WTC11 (cell line): ENCODE measurements at regions not wholly inside any gene's neighbourhood (a gene's known extent, or its start where the extent isn't known, plus 50 kb on each side); places are given as distances from the start of the nearest gene placed in this dataset.

Source experiments
- ATAC-seq: fragments of 200-7000 bp; cut with Tn5 transposase; 2 replicates; pipeline ENCODE4 v1.10.0; 2021; ENCODE audit warnings: mild to moderate bottlenecking, moderate library complexity
- CTCF ChIA-PET: fragments of 300-600 bp; sonication (Branson Sonifier 250); formaldehyde crosslinking; loops from one replicate; lab custom pipeline; 2021; ENCODE audit warnings: antibody characterized with exemption; lab: Charles Lee
- POLR2A ChIA-PET: fragments of 350-600 bp; sonication (Branson Sonifier 250); formaldehyde crosslinking; loops from one replicate; lab custom pipeline; 2021; ENCODE audit warnings: antibody characterized with exemption; lab: Charles Lee
- DNase-seq: peaks from one replicate; pipeline ENCODE4 v3.0.0; 2021; ENCODE audit warnings: low spot score
- H3K27ac Mint-ChIP-seq: 2 replicates; pipeline ENCODE4 v1.8.0; 2021; ENCODE audit warnings: mixed read lengths
- H3K27me3 Mint-ChIP-seq: 2 replicates; pipeline ENCODE4 v1.8.0; 2021; ENCODE audit warnings: low read depth, mild to moderate bottlenecking, moderate library complexity, mixed read lengths
- H3K36me3 Mint-ChIP-seq: 2 replicates; pipeline ENCODE4 v1.8.0; 2021; ENCODE audit warnings: mixed read lengths
- H3K4me1 Mint-ChIP-seq: 2 replicates; pipeline ENCODE4 v1.8.0; 2022; ENCODE audit warnings: mixed read lengths
- H3K4me3 Mint-ChIP-seq: 2 replicates; pipeline ENCODE4 v1.8.0; 2021; ENCODE audit warnings: mild to moderate bottlenecking, moderate library complexity, mixed read lengths
- H3K9me3 Mint-ChIP-seq: 2 replicates; pipeline ENCODE4 v1.8.0; 2021; ENCODE audit warnings: mixed read lengths
- CREB1 ChIP-seq: sonication (generic); formaldehyde crosslinking; IDR thresholded peaks from 2 replicates; pipeline ENCODE4 v1.8.0; 2023; ENCODE audit warnings: mild to moderate bottlenecking, missing genetic modification reagents
- KAT7 ChIP-seq: sonication (generic); formaldehyde crosslinking; IDR thresholded peaks from 2 replicates; pipeline ENCODE4 v1.8.1; 2023; ENCODE audit warnings: missing genetic modification reagents, mild to moderate bottlenecking, borderline replicate concordance
- MXD4 ChIP-seq: fragments of 250-450 bp; sonication (Bioruptor Pico); IDR thresholded peaks from 2 replicates; pipeline ENCODE4 v1.8.0; 2021; ENCODE audit warnings: mild to moderate bottlenecking, moderate library complexity, borderline replicate concordance
- NFE2L1 ChIP-seq: sonication (generic); formaldehyde crosslinking; IDR thresholded peaks from 2 replicates; pipeline ENCODE4 v1.8.1; 2023; ENCODE audit warnings: missing genetic modification reagents
- SOX15 ChIP-seq: fragments of 250-450 bp; sonication (Bioruptor Pico); IDR thresholded peaks from 2 replicates; pipeline ENCODE4 v1.9.0; 2021; ENCODE audit warnings: mild to moderate bottlenecking
- TEAD1 ChIP-seq: sonication (generic); formaldehyde crosslinking; IDR thresholded peaks from 2 replicates; pipeline ENCODE4 v1.8.0; 2022; ENCODE audit warnings: mild to moderate bottlenecking, missing genetic modification reagents
- ZNF121 ChIP-seq: sonication (generic); formaldehyde crosslinking; IDR thresholded peaks from 2 replicates; pipeline ENCODE4 v1.8.0; 2023; ENCODE audit warnings: missing genetic modification reagents
- ZNF396 ChIP-seq: fragments of 250-450 bp; sonication (Bioruptor Pico); IDR thresholded peaks from 2 replicates; pipeline ENCODE4 v1.8.0; 2021; ENCODE audit warnings: mild to moderate bottlenecking, moderate library complexity, borderline replicate concordance
- ZNF423 ChIP-seq: fragments of 250-450 bp; sonication (Bioruptor Pico); IDR thresholded peaks from 2 replicates; pipeline ENCODE4 v2.1.2; 2022; ENCODE audit warnings: mild to moderate bottlenecking, moderate library complexity
- TF ChIP-seq, protein P1 (sequence below): sonication (generic); formaldehyde crosslinking; IDR thresholded peaks from 2 replicates; pipeline ENCODE4 v1.8.0; 2022; ENCODE audit warnings: mild to moderate bottlenecking, missing genetic modification reagents
- TF ChIP-seq, protein P2 (sequence below): sonication (generic); formaldehyde crosslinking; conservative IDR thresholded peaks from 2 replicates; pipeline ENCODE4 v1.8.1; 2023; ENCODE audit warnings: mild to moderate bottlenecking, low read depth, missing genetic modification reagents, moderate library complexity
- TF ChIP-seq, protein P3 (sequence below): fragments of 250-450 bp; sonication (Bioruptor Pico); IDR thresholded peaks from 2 replicates; pipeline ENCODE4 v1.9.0; 2021; ENCODE audit warnings: moderate library complexity, mild to moderate bottlenecking, inconsistent platforms, borderline replicate concordance
- TF ChIP-seq, protein P4 (sequence below): sonication (generic); formaldehyde crosslinking; IDR thresholded peaks from 2 replicates; pipeline ENCODE4 v1.8.1; 2022; ENCODE audit warnings: mild to moderate bottlenecking, moderate library complexity, missing genetic modification reagents
- TF ChIP-seq, protein P5 (sequence below): sonication (generic); formaldehyde crosslinking; IDR thresholded peaks from 2 replicates; pipeline ENCODE4 v1.8.1; 2023; ENCODE audit warnings: mild to moderate bottlenecking, missing genetic modification reagents
- TF ChIP-seq, protein P6 (sequence below): sonication (generic); formaldehyde crosslinking; IDR thresholded peaks from 2 replicates; pipeline ENCODE4 v1.8.1; 2022; ENCODE audit warnings: low read depth, mild to moderate bottlenecking, moderate library complexity, missing genetic modification reagents, borderline replicate concordance

DNA sequence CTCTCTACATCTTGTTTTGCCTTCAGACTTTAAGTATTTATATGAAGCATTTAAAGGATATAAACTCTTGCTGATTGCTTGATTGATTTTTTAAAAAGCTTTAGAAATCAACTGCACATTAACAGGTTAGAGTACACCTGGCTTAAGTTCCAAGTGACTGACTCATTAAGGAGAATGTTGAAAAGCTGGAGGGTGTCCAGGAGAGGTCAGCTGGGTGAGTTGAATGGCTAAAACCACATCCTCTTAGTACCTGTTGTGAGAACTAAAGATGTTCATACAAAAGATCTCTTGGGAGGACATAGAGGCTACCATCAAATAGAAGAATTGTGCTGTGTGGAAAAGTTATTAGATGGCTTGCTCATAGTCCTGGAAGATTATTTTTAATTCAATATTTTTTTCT lies 206.8 kb downstream of the TXNL1 start (continued):
- TF ChIP-seq, protein P1, sequence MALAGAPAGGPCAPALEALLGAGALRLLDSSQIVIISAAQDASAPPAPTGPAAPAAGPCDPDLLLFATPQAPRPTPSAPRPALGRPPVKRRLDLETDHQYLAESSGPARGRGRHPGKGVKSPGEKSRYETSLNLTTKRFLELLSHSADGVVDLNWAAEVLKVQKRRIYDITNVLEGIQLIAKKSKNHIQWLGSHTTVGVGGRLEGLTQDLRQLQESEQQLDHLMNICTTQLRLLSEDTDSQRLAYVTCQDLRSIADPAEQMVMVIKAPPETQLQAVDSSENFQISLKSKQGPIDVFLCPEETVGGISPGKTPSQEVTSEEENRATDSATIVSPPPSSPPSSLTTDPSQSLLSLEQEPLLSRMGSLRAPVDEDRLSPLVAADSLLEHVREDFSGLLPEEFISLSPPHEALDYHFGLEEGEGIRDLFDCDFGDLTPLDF (CRISPR knock-in tag), result no peak
- TF ChIP-seq NFE2L1 (no peak), ZNF423 (CRISPR knock-in tag) (no peak), MXD4 (CRISPR knock-in tag) (no peak)
- TF ChIP-seq, protein P2, sequence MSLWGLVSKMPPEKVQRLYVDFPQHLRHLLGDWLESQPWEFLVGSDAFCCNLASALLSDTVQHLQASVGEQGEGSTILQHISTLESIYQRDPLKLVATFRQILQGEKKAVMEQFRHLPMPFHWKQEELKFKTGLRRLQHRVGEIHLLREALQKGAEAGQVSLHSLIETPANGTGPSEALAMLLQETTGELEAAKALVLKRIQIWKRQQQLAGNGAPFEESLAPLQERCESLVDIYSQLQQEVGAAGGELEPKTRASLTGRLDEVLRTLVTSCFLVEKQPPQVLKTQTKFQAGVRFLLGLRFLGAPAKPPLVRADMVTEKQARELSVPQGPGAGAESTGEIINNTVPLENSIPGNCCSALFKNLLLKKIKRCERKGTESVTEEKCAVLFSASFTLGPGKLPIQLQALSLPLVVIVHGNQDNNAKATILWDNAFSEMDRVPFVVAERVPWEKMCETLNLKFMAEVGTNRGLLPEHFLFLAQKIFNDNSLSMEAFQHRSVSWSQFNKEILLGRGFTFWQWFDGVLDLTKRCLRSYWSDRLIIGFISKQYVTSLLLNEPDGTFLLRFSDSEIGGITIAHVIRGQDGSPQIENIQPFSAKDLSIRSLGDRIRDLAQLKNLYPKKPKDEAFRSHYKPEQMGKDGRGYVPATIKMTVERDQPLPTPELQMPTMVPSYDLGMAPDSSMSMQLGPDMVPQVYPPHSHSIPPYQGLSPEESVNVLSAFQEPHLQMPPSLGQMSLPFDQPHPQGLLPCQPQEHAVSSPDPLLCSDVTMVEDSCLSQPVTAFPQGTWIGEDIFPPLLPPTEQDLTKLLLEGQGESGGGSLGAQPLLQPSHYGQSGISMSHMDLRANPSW, result no peak
- TF ChIP-seq, protein P3, sequence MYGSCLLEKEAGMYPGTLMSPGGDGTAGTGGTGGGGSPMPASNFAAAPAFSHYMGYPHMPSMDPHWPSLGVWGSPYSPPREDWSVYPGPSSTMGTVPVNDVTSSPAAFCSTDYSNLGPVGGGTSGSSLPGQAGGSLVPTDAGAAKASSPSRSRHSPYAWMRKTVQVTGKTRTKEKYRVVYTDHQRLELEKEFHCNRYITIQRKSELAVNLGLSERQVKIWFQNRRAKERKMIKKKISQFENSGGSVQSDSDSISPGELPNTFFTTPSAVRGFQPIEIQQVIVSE, result no peak

DNA sequence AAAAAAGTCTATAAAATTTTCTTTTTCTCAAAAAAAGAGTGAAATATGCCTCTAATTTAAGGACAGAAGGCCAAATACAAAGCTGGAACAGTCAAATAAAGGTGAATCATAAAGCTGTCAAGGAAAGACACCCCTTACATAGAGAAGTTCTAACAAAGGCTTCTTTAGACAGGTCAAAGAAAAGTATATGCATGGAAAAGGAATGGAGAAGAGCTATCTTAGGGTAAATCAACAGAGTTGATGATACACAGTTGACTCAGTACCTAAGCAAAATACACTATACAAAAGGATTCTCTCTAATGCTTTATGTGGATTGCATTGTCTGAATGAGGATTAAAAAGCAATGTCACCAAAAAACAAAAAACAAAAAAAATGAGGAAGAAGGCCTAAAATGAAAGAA lies 214.8 kb downstream of the TXNL1 start:
- ATAC-seq, result no peak
- peaks cover 42% of the 10 kb centered on the region for H3K4me1 Mint-ChIP-seq
- H3K27ac Mint-ChIP-seq, result no peak overlapping the region
- ChIA-PET POLR2A (no interaction called here), CTCF (no interaction called here)
- H3K27me3 Mint-ChIP-seq, result peaks cover 3% of the 10 kb centered on the region; the same call in 1 of the 2 replicates
- DNase-seq, result no peak
- TF ChIP-seq, protein P4, sequence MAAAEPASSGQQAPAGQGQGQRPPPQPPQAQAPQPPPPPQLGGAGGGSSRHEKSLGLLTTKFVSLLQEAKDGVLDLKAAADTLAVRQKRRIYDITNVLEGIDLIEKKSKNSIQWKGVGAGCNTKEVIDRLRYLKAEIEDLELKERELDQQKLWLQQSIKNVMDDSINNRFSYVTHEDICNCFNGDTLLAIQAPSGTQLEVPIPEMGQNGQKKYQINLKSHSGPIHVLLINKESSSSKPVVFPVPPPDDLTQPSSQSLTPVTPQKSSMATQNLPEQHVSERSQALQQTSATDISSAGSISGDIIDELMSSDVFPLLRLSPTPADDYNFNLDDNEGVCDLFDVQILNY, result no peak
- TF ChIP-seq ZNF121 (CRISPR knock-in tag) (no peak), ZNF396 (CRISPR knock-in tag) (no peak), SOX15 (CRISPR knock-in tag) (no peak), CREB1 (no peak), TEAD1 (no peak), NFE2L1 (no peak), KAT7 (CRISPR knock-in tag) (no peak), ZNF423 (CRISPR knock-in tag) (no peak)
- TF ChIP-seq, protein P5, sequence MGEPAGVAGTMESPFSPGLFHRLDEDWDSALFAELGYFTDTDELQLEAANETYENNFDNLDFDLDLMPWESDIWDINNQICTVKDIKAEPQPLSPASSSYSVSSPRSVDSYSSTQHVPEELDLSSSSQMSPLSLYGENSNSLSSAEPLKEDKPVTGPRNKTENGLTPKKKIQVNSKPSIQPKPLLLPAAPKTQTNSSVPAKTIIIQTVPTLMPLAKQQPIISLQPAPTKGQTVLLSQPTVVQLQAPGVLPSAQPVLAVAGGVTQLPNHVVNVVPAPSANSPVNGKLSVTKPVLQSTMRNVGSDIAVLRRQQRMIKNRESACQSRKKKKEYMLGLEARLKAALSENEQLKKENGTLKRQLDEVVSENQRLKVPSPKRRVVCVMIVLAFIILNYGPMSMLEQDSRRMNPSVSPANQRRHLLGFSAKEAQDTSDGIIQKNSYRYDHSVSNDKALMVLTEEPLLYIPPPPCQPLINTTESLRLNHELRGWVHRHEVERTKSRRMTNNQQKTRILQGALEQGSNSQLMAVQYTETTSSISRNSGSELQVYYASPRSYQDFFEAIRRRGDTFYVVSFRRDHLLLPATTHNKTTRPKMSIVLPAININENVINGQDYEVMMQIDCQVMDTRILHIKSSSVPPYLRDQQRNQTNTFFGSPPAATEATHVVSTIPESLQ (CRISPR knock-in tag), result no peak
- TF ChIP-seq, protein P1 (CRISPR knock-in tag), result no peak
- TF ChIP-seq, protein P6, sequence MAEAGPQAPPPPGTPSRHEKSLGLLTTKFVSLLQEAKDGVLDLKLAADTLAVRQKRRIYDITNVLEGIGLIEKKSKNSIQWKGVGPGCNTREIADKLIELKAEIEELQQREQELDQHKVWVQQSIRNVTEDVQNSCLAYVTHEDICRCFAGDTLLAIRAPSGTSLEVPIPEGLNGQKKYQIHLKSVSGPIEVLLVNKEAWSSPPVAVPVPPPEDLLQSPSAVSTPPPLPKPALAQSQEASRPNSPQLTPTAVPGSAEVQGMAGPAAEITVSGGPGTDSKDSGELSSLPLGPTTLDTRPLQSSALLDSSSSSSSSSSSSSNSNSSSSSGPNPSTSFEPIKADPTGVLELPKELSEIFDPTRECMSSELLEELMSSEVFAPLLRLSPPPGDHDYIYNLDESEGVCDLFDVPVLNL (CRISPR knock-in tag), result no peak
- peaks cover 49% of the 10 kb centered on the region for H3K36me3 Mint-ChIP-seq
- H3K4me3 Mint-ChIP-seq, result no peak overlapping the region
- H3K9me3 Mint-ChIP-seq, result peaks cover 46% of the 10 kb centered on the region
